ENCODE measurements at regions not wholly inside any gene's neighbourhood (a gene's known extent, or its start where the extent isn't known, plus 50 kb on each side); places are given as distances from the start of the nearest gene placed in this dataset.

DNA sequence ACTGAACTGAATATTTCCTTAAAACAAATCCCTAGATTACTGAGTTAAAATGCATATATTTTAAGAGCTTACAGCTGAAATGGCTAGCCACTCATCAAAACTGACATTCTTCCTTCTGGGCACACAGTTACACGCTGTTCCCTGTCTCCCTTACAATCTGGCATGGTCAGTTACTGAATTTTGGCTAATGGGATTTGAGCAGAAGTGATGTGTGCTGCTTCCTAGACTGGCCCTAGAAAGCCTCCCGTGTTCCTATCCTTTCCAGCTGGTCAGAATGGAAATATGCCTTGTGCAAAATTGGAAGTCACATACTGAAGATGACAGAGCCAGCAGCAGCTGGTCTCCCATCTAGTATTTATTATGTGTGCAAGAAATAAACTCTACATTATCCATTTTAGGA lies 128.7 kb upstream of the NAMPT start:
- no peak for DNase-seq

DNA sequence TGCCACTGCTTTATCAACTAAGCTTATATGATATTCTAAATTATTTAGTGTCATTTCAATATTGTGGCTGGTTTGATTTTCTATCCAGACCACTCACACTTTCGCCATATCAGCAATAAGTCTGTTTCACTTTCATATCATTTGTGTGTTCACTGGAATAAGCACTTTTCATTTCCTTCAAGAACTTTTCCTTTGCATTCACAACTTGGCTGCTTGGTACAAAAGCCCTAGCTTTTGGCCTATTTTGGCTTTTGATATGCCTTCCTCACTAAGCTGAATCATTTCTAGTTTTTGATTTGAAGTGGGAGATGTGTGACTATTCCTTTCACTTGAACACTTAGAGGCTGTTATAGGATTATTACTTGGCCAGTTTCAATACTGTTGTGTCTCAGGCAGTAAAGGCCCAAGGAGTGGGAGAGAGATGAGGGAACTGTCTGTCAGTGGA lies 120.9 kb upstream of the NAMPT start:
- no peak for DNase-seq

DNA sequence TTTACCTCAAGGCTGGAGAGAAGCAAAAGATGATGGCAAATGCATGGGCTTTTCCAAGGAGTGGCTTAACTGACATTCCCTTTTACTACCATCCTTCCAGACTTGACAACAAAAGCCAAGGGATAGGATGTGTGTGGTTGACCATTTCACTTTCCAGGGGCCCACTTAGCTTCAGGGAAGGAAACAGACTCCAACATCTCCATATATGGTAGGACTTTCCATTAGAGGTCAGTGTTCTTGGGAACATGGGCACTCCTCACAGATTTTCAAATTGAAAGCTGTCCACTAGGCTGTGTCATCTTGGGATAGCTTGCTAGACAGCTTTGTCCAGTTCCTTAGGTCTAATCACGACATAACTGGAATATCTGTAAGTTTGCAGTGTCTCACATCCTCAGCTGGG lies 118.1 kb upstream of the NAMPT start:
- no peak for DNase-seq

DNA sequence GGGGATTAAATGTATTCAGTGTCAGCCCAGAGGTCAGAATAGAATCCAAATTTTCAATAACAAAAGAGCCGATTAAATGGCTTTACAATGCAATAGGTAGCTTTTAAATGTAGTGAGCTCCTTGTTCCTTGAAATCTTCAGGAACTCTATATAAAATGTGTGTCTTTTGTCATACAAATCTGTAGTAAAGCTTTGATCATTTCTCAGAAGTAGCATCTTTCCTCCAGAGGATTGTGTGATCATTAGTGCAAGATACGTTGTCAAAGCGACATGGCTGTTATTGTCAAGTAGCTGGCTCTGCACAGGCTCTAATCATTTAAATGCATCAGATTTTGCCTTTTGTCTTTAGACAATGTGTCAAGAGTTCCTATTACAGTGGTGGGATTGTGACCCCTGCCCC lies 116.1 kb upstream of the NAMPT start:
- DNase-seq: no peak

DNA sequence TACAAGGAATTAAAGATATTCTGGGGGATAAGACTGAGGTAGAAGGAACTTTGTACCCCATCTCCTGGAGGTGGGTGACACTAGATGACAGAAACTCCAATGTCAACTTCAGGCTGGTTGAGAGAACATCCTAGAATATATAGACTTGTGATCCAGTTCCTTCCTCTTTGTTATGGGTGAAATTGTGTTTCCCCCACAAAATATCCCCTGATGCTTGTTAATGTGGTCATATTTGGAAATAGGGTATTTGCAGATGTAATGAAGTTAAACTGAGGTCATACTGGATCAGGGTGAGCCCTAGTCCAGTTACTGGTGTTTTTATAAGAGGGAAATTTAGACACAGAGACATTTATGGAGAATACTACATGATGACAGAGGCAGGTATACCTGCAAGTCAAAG lies 114.0 kb upstream of the NAMPT start:
- no peak for DNase-seq

DNA sequence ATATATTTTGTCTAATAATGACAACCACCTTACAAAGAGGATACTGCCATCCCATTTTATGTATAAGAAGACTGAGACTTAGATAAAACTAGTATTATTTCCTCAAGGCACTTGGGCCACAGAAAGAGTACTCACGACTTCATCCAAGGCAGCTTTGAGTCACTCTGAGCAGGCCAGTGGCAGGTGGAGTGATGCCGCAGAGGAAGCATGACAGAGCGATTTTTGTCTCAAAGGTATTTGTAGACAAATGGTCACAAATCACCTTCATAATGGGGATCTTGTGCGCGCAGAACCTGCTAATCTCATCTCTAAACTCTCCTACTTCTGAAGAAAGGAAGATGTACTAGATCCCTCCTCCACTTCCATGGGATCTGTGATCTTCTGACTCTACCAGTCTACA lies 113.2 kb upstream of the NAMPT start:
- DNase-seq: no peak

DNA sequence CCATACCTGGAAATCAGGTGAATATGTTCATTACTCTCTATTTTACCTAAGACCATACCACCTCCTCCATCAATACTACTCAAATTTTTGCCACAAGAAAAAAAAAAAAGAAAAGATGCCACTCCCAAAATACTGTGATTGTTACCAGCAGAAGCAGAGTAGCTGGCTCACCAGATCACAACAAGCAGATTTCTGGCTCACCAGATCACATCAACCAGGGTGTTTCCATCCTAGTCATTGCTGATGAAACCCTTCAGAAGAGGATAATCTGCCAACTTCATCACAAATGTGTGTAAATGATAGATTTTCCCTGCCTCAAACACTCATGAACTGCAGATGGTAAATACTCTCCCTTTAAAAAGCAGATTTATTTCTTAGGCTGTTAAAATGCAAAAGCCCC lies 109.7 kb upstream of the NAMPT start:
- DNase-seq: no peak

DNA sequence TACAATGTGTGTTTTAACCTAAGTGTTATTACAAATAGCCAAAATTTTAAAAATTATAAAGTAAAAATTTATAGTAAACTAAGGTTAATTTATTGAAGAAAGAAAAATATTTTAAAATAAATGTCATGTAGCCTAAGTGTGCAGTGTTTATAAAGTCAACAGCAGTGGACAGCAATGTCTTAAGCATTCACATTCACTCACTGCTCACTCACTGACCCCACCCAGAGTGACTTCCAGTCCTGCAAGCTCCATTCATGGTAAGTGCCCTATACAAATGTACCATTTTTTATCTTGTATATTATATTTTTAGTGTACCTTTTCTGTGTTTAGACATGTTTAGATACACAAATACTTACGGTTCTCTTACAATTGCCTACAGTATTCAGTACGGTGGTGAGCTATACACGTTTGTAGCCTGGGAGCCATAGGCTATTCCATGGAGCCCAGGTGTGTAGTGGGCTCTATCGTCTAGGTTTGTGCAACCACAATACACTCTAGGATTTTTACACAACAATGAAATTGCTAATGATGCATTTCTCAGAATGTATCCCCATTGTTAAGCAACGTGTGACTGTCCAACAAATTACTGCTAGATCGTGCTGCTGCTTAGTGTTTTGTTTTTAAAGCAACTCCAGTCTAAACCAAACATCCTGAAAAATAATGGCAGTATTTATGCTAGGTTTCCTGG lies 108.9 kb upstream of the NAMPT start:
- no peak for DNase-seq

DNA sequence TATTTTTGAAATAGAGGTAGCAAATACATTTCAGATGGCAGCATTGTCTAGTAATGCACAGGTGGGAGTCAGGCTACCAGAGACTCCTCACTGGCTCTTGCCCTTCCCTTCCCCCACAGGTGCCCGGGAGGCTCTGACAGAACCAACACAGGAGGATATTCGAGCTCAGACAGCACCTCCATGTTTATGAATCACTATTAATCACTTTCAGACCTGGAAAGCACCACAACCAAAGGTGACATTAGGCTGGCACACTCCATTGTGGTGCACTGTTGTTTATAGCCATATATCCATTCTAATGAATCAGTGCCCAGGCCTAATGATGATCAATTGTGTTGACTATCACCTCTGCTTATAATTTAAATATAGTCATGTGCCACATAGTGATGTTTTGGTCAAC lies 107.8 kb upstream of the NAMPT start:
- no peak for DNase-seq

DNA sequence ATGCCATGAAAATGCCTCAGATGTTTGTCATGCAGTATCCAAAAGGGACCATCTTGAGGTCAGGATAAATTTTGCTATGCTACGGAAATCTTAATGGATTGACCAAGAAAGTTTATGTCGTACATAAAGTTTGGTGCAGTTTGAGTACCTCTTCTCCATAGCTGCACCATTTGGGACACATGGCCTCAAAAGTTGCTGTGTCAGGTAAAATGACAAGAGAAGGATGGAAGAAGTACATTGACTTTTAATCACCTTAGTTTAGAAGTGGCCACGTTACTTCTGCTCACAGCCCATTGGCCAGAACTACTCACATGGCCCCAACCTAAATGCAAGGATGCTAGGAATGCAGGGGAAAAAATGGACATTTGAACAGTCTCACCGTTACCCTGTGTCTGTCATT lies 107.4 kb upstream of the NAMPT start:
- DNase-seq: no peak

DNA sequence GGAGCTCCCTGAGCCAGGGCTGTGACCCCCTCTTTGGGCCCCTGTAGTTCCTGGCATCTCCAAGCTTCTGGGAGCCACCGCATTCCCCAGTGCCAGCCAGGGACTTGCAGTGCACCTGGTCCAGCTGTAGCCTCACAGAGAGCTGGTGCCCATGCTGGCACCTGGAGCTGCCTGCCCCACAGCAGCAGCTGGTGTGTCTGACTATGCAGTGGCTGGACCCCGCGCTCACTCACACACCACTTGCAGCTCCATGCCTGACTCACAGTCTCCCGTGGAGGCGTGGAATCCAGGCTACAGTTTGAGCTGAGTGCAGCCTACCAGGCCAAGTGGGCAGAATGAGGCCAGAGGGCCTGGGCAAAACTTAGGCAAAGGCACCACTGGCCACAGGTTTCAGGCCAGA lies 102.2 kb upstream of the NAMPT start:
- DNase-seq: no peak

DNA sequence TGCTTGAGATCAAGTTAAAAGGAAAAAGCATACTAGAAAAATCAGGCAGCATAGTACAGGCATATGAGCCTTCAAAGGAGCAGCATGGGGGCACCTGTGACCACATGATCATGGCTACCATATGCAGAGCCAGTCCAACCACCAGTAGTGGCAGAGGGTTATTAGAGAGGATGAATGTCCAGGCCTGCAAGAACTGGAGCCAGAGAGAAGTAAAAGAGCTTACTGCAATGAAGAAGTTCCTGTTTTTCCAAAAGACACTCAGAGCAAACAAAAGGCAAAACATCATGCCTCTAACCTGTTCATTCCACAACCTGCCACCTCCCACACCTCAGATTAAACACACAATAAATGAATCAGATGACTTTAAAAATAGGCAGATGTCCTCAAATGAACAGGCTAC lies 99.6 kb upstream of the NAMPT start:
- DNase-seq: no peak

DNA sequence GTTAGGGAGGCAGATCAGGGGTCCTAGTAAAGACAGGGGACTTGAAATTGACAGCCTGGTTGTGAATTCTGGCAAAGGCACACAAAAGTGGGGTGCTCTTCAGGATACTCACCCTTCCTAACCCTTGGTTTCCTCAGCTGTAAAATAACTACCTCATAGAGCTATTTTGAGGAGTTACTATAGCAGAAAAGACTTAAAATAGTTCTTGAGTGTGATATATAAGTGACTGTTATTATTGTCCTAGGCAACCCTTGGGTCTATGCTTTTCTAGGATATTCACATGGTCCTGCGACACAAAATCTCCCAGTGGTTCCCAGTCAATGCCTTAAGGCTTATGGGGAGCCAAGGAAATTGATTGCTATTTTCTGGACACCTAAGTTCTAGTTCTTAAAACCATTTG lies 98.1 kb upstream of the NAMPT start:
- DNase-seq: no peak

DNA sequence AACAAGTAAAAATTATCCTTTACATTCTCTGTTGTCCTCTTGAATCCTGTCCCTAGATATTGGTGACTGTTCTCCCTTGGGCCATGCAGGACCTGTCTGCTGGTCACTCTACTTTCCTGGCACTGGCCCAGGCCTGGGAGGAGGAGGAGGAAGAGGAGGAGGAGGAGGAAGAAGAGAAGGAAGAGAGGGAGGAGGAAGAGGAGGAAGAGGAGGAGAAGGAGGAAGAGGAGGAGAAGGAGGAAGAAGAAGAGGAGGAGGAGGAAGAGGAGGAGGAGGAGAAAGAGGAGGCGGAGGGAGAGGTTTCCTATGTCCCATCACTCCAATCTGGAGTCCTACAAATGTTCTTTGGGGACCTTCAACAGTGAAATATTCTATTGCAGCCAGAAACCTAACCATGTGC lies 97.3 kb upstream of the NAMPT start:
- DNase-seq: no peak

DNA sequence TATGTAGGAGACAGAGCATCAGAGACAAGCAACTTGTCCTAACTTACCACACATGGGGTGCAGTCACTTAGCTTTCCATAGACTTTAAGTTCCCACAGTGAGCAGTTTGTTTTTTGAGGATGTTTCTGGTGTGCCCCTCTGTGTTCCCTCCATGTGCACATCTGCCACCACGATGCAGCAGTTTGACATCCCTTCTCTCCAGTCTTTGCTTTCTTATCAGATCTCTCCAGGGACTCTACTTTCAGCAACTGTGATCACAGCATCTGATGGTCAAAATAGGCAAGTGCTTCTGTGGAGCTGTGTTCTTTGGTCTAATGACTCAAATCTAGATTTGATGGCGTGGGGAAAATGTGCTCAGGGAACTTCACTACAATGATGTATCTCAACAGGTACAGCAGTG lies 96.5 kb upstream of the NAMPT start:
- no peak for DNase-seq

DNA sequence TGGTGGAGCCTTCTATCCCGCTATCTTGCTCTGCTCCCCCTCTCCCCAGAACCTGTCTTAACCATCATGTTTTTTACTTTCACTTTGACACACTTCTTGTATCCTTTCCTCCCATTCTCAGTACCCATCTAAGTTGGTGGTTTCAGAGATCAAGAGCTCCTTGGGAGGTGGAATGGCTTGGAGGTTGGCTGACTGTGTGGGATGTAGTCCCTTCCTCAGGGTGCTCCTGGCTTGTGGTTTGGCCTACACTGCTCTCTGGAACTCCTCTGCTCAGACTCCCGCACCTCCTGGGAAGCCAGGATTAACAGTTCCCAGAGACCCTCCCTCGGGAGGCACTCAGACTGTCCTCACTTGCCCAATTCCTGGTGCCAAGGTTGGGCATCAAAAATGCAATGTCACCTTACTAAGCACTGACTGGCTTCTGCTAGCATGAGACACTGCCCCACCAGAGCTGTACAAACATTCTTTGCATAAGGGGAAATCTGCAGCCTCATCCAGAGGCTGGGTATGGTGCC lies 93.1 kb upstream of the NAMPT start:
- no peak for DNase-seq

DNA sequence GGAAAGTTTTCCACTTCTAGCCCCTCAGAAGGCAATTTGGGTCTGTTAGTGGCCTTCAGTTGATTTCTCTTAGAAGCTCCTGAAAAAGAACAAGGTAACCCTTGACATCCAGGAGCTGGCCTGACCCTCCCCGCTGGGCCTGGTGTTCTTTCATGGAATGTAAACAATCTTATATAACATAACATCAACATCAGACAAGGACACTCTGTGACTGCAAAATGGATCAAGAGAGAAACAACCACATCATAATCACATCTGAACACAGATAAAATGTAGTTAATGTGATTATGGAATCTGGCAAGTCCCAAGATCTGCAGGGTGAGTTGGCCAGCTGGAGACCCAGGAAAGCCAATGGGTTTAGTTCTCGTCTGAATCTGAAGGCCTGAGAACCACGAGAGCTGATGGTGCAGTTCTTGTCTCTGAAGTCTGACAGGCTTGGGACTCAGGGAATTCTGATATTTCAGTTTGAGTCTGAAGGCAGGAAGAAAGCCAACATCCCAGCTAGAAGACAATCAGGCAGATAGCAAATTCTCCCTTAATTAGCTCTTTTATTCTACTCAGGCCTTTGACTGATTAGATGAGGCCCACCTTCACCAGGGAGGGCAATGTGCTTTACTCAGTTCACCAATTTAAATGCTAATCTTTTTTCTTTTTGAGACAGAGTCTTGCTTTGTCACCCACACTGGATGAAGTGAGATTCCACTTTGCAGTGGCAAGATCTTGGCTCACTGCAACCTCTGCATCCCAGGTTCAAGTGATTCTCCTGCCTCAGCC lies 91.4 kb upstream of the NAMPT start:
- DNase-seq: no peak

DNA sequence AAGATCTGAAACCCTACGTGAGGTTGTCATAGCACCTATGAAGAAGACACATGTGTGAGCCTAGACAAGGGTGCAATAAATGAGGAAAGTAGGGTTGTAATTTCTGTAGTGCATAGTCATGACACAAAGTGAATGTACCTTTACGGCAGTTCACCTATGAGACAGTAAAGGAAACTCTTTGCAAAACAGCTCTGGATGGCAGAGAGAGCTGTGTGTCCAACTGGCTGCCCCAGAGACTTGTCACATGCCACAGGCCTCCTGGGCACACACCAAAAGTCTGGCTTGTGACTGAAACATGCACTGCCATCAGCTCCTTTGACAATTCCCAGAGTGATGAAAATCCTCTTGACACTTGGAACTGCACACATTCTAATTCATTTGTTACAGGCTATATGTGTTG lies 90.7 kb upstream of the NAMPT start:
- no peak for DNase-seq

DNA sequence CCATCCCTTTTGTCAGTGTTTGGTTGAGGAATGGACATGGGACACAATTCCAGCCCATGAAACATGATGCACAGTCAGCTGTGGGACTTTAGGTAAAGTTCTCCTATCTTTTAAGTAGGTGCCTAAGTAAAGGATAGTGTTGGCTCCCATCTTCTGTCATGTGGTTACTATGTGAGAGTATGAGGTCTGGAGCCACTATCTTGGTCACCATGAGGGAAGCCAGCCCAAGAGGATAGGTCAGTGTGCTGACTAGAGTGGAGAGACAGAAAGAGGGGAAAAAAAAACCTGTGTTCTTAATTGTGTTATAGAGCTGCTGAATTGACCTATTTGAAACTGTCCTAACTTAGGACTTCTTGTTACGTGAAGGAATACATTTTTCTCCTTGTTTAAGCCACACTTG lies 89.7 kb upstream of the NAMPT start:
- no peak for DNase-seq

DNA sequence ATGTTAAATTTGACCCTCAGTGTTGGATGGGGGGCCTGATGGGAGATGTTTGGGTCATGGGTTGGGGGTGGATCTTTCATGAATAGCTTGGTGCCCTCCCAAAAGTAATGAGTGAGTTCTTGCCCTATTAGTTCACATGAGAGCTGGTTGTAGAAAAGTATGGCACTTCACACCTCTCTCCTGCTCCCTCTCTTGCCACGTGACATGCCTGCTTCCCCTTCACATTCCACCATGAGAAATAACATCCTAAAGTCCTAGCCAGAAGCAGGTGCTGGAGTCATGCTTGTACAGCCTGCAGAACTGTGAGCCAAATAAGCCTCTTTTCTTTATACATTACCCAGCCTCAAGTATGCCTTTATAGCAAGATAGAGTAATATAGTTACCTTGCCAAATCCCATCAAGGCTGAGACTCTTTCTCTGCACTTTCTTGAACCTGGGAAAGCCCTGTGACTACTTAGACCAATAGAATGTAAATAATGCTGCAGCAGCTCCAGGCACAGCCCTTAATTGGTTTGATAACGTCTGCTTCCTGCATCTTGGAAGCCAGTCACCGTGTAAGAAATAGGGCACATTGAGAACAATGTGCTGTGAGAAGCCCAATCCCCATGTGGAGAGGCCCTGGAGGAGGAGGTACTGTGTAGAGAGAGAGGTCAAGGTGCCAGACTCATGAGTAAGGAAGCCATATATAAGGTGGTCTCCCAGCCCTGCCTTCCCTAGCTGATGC lies 88.0 kb upstream of the NAMPT start:
- DNase-seq: no peak

DNA sequence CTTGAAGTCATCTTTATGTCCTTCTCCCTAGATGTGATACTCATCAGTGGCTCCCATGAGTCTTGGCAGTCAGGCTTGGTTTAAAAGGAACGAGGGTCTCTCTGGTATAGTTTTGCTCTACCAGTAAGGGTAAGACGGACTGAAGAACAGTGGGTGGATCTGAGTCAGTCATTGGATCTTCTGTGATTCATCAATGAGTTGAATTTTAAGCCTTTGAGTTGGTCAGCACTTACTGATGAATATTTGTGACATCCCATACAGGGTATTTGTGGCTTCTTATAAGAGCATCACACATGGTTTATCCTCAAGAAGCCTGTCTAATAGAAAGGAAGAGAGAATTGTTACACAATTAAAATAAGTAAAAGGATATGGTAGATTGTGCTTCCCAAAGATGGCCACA lies 87.3 kb upstream of the NAMPT start:
- no peak for DNase-seq

DNA sequence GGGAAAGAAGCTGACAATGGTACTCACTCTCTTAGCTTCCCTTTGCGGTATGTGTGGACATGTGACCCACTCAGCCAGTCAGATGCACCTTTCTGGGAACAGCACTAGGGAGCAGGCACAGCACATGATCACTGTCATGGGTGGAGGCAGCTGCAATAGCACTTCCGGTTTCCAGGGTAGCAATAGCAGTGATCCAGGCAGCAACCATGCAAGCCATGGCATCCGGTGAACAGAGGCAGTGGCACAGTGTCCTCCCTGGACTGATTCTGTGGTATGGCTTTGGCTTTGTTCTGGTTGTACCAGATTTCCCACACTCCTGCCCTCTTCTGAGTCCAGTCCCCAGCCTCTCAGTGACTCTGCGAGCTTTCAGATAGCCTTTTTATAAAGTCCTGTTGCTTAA lies 86.8 kb upstream of the NAMPT start:
- DNase-seq: no peak

DNA sequence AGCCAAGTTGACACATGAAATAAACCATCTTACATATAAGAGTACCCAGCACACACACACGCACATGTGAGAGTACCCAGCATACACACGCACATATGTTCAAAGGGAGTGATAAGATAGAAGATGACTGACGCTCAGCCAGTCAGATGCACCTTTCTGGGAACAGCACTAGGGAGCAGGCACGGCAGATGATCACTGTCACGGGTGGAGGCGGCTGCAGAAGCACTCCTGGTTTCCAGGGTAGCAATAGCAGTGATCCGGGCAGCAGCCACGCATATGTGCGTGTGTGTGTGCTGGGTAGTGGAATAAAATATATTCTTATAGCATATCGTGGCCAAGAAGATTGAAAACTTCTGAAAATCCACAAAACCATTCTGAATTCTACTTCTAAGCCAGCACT lies 85.8 kb upstream of the NAMPT start:
- DNase-seq: no peak

DNA sequence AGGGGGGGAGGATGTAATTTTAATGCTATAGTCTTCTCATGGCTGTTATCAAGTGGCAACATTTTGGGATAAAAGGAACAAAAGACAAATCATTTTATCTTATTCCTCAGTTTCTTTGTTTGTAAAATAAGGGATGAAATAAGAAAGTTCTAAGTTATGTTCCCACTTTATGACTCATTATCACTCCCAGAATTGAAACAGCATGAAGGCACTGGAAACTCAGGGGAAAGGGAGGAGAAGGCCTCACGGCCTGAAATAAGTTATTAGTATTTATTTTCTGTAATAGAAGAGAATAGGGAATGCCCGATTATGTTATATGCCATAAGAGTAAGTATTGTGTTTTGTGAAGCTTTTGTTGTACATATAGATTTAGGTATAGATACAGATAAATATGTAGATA lies 85.0 kb upstream of the NAMPT start:
- no peak for DNase-seq
